GM10266 (cell line): ENCODE measurements at regions not wholly inside any gene's neighbourhood (a gene's known extent, or its start where the extent isn't known, plus 50 kb on each side); places are given as distances from the start of the nearest gene placed in this dataset.

Experiments
- DNase-seq: peaks from one replicate; pipeline ENCODE4 v3.0.0; 2012; ENCODE audit errors: extremely low spot score
- TF ChIP-seq, protein P1 (sequence below): IDR thresholded peaks from 2 replicates; pipeline ENCODE4 v1.5.1; 2012; ENCODE audit warnings: mild to moderate bottlenecking, low read depth; ENCODE audit not compliant: control insufficient read depth, insufficient read depth; ENCODE audit errors: missing control alignments

DNA sequence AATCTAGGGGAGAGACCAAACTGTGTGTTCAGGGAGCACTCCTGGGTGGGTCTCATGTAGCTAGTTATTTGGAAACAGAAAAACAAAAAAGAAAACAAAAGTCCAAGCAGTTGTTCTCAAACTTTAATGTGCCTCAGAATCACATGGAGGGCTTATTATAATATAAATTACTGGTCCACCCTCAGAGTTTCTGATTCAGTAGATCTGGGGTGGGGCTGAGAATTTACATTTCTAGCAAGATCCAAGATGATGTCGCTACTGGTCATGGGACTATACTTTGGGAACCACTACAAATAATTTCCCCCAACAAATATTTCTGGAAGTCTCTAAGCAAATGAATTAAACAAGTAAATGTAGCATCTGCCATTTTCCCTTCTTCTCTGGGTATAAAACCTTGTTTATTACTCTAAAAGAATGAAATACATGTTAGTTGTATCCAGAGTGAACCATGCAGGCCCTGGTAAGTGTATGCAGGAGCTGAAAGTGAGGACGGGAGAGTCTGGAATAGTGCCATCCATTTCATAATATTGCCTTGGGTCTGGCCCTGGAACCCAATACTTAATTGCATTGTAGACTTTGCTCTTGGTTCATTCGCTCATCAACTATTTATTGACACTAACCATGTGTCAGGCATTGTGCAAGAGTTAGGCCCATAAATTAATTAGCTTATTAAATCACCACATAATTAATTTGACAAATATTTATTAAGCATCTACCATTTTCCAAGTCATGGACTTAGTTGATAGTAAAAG lies 490.8 kb downstream of the EPM2A start:
- TF ChIP-seq, protein P1, sequence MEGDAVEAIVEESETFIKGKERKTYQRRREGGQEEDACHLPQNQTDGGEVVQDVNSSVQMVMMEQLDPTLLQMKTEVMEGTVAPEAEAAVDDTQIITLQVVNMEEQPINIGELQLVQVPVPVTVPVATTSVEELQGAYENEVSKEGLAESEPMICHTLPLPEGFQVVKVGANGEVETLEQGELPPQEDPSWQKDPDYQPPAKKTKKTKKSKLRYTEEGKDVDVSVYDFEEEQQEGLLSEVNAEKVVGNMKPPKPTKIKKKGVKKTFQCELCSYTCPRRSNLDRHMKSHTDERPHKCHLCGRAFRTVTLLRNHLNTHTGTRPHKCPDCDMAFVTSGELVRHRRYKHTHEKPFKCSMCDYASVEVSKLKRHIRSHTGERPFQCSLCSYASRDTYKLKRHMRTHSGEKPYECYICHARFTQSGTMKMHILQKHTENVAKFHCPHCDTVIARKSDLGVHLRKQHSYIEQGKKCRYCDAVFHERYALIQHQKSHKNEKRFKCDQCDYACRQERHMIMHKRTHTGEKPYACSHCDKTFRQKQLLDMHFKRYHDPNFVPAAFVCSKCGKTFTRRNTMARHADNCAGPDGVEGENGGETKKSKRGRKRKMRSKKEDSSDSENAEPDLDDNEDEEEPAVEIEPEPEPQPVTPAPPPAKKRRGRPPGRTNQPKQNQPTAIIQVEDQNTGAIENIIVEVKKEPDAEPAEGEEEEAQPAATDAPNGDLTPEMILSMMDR, result no peak
- no peak for DNase-seq

DNA sequence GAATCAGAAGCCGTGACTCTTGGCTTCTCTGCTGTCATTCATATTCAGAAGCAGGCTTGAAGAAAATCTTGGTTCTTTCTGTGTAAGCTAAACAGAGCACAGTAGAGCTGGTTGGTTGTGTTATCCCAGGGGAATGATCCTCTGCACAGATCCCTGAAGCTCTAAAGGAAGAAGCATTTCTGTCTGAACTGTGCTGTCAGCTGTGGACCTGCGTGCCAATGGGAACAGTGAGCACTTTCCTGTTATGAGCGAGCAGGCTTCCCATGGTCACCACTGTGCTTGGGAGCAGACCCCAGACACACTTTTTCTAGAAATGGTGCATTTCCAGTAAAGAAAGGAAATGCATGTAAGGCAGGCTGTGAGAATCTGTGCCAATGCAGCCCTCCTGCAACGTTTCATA lies 490.2 kb downstream of the EPM2A start:
- DNase-seq, result no peak
- TF ChIP-seq, protein P1, result no peak

DNA sequence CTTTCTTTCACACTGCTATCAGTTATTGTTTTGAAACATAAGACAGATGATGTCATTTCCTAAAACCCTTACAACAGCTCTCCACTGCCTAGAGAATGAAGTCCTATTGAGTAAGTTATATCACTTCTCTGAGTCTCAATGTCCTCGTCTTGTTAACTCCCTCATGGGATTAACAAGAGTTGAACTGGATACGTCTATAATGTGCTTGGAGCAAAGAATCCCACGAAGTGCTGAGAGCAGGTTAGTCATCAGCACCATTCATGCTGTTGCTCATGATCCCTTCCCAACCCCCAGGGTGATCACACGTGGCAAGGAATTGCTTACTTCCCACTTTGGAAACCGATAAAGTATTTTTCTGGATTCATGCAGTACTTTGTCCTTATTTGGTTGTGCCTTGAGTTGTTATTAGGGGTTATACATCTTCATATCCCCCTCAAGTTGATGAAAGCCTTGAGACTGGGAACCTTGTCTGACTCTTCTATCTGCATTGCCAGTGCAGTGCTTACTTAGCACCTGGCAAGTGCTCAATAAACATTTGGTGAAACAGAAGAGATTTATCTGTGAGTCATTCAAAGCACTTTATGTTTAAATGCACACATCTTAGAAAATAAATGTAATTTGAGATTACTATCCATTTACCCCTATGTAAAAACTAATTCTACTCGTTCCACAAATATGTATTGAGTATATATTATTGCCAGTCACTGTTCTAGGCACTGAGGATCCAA lies 487.5 kb downstream of the EPM2A start:
- TF ChIP-seq, protein P1, result no peak
- no peak for DNase-seq

DNA sequence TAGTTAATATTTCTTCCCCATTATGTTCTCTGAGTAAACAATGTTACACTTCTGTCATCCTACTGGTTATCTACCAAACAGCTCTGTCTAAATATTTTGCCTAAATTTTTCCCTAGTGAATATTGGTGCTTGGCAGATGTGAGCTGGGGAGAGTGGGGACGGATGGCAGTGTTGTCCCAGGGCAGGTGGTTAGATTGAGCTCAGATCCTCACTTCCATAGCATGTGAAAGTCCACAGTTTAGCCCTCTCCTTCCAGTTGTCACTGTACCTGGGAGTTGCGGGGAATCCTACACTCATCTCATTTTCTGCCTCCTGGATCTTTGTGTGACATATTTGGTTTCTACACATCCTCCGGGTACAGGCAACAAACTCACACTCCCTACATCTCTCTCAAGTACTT lies 484.9 kb downstream of the EPM2A start:
- TF ChIP-seq, protein P1, result no peak
- no peak for DNase-seq

DNA sequence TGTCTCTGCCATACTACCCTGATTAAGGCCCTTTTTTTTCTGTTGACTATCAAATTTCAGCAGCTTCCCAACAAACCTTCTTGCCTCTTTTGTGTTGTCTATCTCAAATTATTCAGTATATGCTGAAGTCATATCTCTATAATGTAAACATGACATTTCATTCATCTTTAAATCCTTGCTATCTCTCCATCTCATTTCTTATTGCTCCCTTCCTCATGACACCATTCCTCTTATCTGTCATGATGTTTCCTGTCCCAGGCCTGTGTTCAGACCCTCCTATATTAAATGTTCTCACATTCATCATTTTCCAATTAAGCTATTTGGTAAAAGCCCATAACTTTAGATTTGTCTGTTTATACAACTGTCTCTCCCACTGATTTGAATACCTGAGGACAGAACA lies 482.6 kb downstream of the EPM2A start:
- TF ChIP-seq, protein P1, result no peak
- no peak for DNase-seq

DNA sequence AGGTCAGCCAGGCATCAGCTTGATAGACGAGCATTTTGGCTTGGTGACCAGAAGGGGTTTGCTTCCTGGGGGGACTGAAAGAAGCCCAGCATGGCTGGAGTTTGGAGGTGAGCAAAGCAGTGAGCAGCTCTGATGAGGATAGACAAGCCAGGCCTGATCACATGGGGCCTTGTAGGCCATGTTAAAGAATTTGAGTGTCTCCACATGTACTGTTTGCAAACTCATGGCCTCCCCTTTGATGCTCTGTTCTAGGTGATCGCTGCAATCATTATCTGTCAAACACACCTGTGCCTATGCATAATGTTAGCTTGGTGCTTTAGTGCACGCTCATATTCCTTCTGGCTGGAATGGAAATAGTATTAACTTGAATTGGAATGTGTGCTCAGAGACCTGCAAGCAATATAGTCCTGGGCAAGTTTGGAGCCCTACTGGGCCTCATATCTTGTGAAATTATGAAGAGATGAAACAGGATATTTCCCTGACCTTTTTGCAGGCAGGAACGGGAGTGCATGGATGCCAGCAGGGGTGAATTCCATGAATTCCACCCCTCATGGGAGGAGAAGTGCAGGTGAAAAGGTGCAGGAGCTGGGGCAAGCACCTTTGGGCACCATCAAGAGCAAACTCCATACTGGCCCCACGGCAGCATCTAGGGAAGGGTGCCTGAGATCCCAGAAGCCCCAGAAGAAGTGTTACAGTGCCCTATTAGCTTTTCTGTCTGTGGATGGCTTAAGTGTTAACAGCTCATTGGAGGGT lies 480.5 kb downstream of the EPM2A start:
- DNase-seq, result no peak
- TF ChIP-seq, protein P1, result no peak

DNA sequence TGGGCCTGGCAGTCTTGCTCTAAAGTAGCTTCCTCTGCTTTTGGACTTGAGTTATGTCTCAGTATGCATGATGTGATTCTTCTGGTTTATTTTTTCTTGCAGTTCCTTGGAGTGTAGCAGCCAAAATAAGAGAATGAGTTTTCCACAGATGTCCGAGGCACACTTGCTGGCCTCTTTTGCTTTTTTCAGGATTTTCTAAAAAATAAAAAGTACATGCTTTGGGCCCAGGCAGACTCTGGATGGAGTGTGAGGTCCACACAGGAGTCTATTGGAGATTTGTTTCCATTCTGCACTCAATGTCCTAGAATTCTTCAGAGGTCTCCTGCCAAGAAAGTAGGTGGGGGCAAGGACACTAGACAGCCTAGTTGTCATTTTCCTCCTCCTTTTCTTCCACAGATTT lies 477.6 kb downstream of the EPM2A start:
- DNase-seq, result no peak
- TF ChIP-seq, protein P1, result no peak
